GM12878 (cell line): ENCODE measurements at regions not wholly inside any gene's neighbourhood (a gene's known extent, or its start where the extent isn't known, plus 50 kb on each side); places are given as distances from the start of the nearest gene placed in this dataset.

Experiments
- ATAC-seq: fragments of 200-7000 bp; cut with Tn5 transposase; 3 replicates; pipeline ENCODE4 v1.9.1; 2020; ENCODE audit warnings: mild to moderate bottlenecking, moderate library complexity
- BruUV-seq: library from RNA; stranded (reverse); fragments of 400-500 nt; replicated peaks from 2 replicates; lab custom pipeline; 2021; lab: Mats Ljungman, UMichigan
- CTCF ChIA-PET: fragments of 300-600 bp; sonication (Branson Sonifier 250); formaldehyde crosslinking; extraction: SDS; loops from one replicate; lab custom pipeline; 2021; ENCODE audit warnings: inconsistent platforms; lab: Yijun Ruan, JAX
- POLR2A ChIA-PET: fragments of 350-600 bp; formaldehyde crosslinking; extraction: SDS; loops from one replicate; lab custom pipeline; 2021; ENCODE audit warnings: inconsistent platforms; lab: Charles Lee
- RAD21 ChIA-PET: fragments of 300-600 bp; sonication (Branson Sonifier 250); formaldehyde crosslinking; loops from one replicate; lab custom pipeline; 2023; ENCODE audit warnings: antibody characterized with exemption; ENCODE audit not compliant: unreplicated experiment; lab: Charles Lee
- SMC1A ChIA-PET: fragments of 300-600 bp; sonication (Branson Sonifier 250); formaldehyde crosslinking; loops from one replicate; lab custom pipeline; 2023; ENCODE audit not compliant: unreplicated experiment, uncharacterized antibody; lab: Charles Lee
- DNase-seq: peaks from one replicate; pipeline ENCODE4 v3.0.0-alpha.2; 2011; ENCODE audit warnings: low read depth, low spot score
- FAIRE-seq: peaks from 3 replicates; lab custom pipeline; 2011; peaks lifted over from hg19 to GRCh38; lab: Jason Lieb, UNC
- H2AFZ ChIP-seq: 2 replicates; pipeline ENCODE4 v1.6.0; 2011; ENCODE audit warnings: low read depth, low read length, control low read depth; ENCODE audit not compliant: control insufficient read depth
- H3K27ac ChIP-seq: 2 replicates; pipeline ENCODE4 v1.5.1; 2011; ENCODE audit warnings: control low read depth; ENCODE audit not compliant: control insufficient read depth, insufficient read depth
- H3K27me3 ChIP-seq, 2 experiments: replicated peaks in 1 of 2; 2 replicates each; pipeline versions ENCODE4 v1.6.0 to v1.6.1; 2011; ENCODE audit warnings: low read length in 1 of 2; ENCODE audit not compliant: control insufficient read depth in 2 of 2, insufficient read depth in 2 of 2
- H3K36me3 ChIP-seq, 2 experiments: 2 replicates each; pipeline ENCODE4 v1.5.1; 2011; ENCODE audit warnings: low read length in 1 of 2; ENCODE audit not compliant: control insufficient read depth in 2 of 2, insufficient read depth in 2 of 2
- H3K4me1 ChIP-seq: 2 replicates; pipeline ENCODE4 v1.6.1; 2011; ENCODE audit warnings: mild to moderate bottlenecking, low read length, moderate library complexity, mixed read lengths; ENCODE audit not compliant: control insufficient read depth, insufficient read depth
- H3K4me2 ChIP-seq: 2 replicates; pipeline ENCODE4 v1.6.0; 2011; ENCODE audit warnings: control low read depth; ENCODE audit not compliant: control insufficient read depth, insufficient read depth
- H3K4me3 ChIP-seq: fragments of 200-600 bp; sonication (generic); 2 replicates; pipeline ENCODE4 v1.5.1; 2016
- H3K79me2 ChIP-seq: 2 replicates; pipeline ENCODE4 v1.6.0; 2011; ENCODE audit warnings: low read length; ENCODE audit not compliant: control insufficient read depth, insufficient read depth
- H3K9ac ChIP-seq: 2 replicates; pipeline ENCODE4 v1.8.0; 2011; ENCODE audit warnings: low read length, control low read depth, mixed read lengths; ENCODE audit not compliant: control insufficient read depth, insufficient read depth
- H3K9me3 ChIP-seq: replicated peaks from 3 replicates; pipeline ENCODE4 v1.5.1; 2011; ENCODE audit warnings: mild to moderate bottlenecking, low read length; ENCODE audit not compliant: control insufficient read depth, insufficient read depth
- H4K20me1 ChIP-seq: 2 replicates; pipeline ENCODE4 v1.6.0; 2011; ENCODE audit not compliant: control insufficient read depth, insufficient read depth
- ASH2L ChIP-seq: fragments of 300-600, 200-600 bp; sonication (generic); IDR thresholded peaks from 2 replicates; pipeline ENCODE4 v1.6.1; 2017; ENCODE audit warnings: low read depth, mild to moderate bottlenecking, borderline replicate concordance
- BRCA1 ChIP-seq: IDR thresholded peaks from 2 replicates; pipeline ENCODE4 v1.6.1; 2011; ENCODE audit warnings: low read depth, low read length, improper control_type of control experiment
- CBX3 ChIP-seq: fragments of 200-600 bp; sonication (generic); IDR thresholded peaks from 2 replicates; pipeline ENCODE4 v1.6.1; 2016; ENCODE audit warnings: low read depth, borderline replicate concordance
- CBX5 ChIP-seq: sonication (generic); IDR thresholded peaks from 2 replicates; pipeline ENCODE4 v1.6.1; 2016; ENCODE audit warnings: low read depth, moderate library complexity, mild to moderate bottlenecking, inconsistent platforms
- CHD4 ChIP-seq: fragments of 200-600 bp; sonication (generic); IDR thresholded peaks from 2 replicates; pipeline ENCODE4 v1.6.1; 2016; ENCODE audit warnings: mild to moderate bottlenecking
- FOXK2 ChIP-seq: fragments of 450-650 bp; IDR thresholded peaks from 2 replicates; pipeline ENCODE4 v1.6.1; 2017; ENCODE audit warnings: mild to moderate bottlenecking, moderate library complexity
- FOXM1 ChIP-seq: IDR thresholded peaks from 2 replicates; pipeline ENCODE4 v1.6.1; 2012; ENCODE audit warnings: low read depth, mild to moderate bottlenecking, inconsistent platforms, low read length, moderate library complexity
- HDGF ChIP-seq: fragments of 450-650 bp; IDR thresholded peaks from 2 replicates; pipeline ENCODE4 v1.6.1; 2016; ENCODE audit warnings: antibody characterized with exemption
- IKZF2 ChIP-seq, 2 experiments: fragments of 450-650 bp; IDR thresholded peaks; 2 replicates each; pipeline ENCODE4 v1.6.1; 2017; ENCODE audit warnings: mild to moderate bottlenecking in 2 of 2, moderate library complexity in 2 of 2
- NFIC ChIP-seq: IDR thresholded peaks from 2 replicates; pipeline ENCODE4 v1.6.1; 2012; ENCODE audit warnings: low read depth, mild to moderate bottlenecking, inconsistent platforms, low read length, moderate library complexity
- NFXL1 ChIP-seq: fragments of 450-650 bp; IDR thresholded peaks from 2 replicates; pipeline ENCODE4 v1.6.1; 2017; ENCODE audit warnings: antibody characterized with exemption, mild to moderate bottlenecking, borderline replicate concordance
- POU2F2 ChIP-seq: IDR thresholded peaks from 3 replicates; pipeline ENCODE4 v1.6.1; 2011; ENCODE audit warnings: low read depth, mild to moderate bottlenecking, low read length, borderline replicate concordance
- RAD51 ChIP-seq: fragments of 450-650 bp; IDR thresholded peaks from 2 replicates; pipeline ENCODE4 v1.6.1; 2016; ENCODE audit warnings: moderate library complexity, mild to moderate bottlenecking, inconsistent platforms
- SIX5 ChIP-seq: IDR thresholded peaks from 2 replicates; pipeline ENCODE4 v1.6.1; 2011; ENCODE audit warnings: mild to moderate bottlenecking, low read depth, low read length, moderate library complexity; ENCODE audit not compliant: severe bottlenecking
- SPI1 ChIP-seq: IDR thresholded peaks from 2 replicates; pipeline ENCODE4 v1.6.1; 2011; ENCODE audit warnings: low read depth, mild to moderate bottlenecking, low read length, moderate library complexity, borderline replicate concordance; ENCODE audit not compliant: insufficient read depth
- STAT1 ChIP-seq: fragments of 450-650 bp; conservative IDR thresholded peaks from 2 replicates; pipeline ENCODE4 v1.6.1; 2014; ENCODE audit warnings: antibody characterized with exemption, mild to moderate bottlenecking
- TARDBP ChIP-seq: IDR thresholded peaks from 2 replicates; pipeline ENCODE4 v1.6.1; 2016; ENCODE audit warnings: borderline replicate concordance
- WGBS: methylation state at CpG from one replicate; pipeline ENCODE4 v1.1.6; 2016; ENCODE audit warnings: low lambda C conversion rate; ENCODE audit not compliant: insufficient replicate concordance, insufficient coverage; ENCODE audit errors: missing lambda C conversion rate; 5-methylcytosine and 5-hydroxymethylcytosine counted together
- in situ Hi-C: fragments of 300-500 bp; cut with MboI; formaldehyde crosslinking; loops from 9 replicates; pipeline ENCODE4 v1.14.3; 2018; ENCODE audit warnings: mixed read lengths
- intact Hi-C: fragments of 100-400 bp; cut with micrococcal nuclease; formaldehyde crosslinking; loops from one replicate; pipeline ENCODE4 v1.14.2; 2022; ENCODE audit not compliant: unreplicated experiment
- TF ChIP-seq, protein P1 (sequence below): fragments of 450-650 bp; IDR thresholded peaks from 2 replicates; pipeline ENCODE4 v1.6.1; 2014; ENCODE audit warnings: mild to moderate bottlenecking
- TF ChIP-seq, protein P2 (sequence below): IDR thresholded peaks from 2 replicates; pipeline ENCODE4 v1.6.1; 2012; ENCODE audit warnings: low read depth, low read length, improper control_type of control experiment

DNA sequence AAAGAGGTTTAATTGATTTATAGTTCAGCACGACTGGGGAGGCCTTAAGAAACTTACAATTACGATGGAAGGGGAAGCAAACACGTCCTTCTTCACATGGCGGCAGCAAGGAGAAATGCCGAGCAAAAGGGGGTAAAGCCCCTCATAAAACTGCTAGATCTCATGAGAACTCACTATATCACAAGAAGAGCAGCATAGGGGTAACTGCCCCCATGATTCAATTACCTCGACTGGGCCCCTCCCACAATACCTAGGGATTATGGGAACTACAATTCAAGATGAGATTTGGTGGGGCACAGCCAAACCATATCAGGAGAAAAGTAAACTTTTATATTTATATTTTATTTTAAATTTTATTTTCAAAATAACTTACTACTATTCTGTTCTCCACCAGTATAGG, 272.0 kb downstream of the MYCN start:
- H3K27me3 ChIP-seq = no peaks in the 10 kb centered on the region
- intact Hi-C loops = no loop called here
- ChIA-PET RAD21 (no interaction called here), SMC1A (no interaction called here), CTCF (no interaction called here), POLR2A (no interaction called here)
- in situ Hi-C loops = no loop called here
- H3K27ac ChIP-seq = no peak overlapping the region
- no peaks in the 10 kb centered on the region for H3K4me1 ChIP-seq
- TF ChIP-seq SIX5 = no peak
- no peak for TF ChIP-seq CBX3
- TF ChIP-seq CBX5 = no peak
- no peak for TF ChIP-seq POU2F2
- no peak for TF ChIP-seq TARDBP
- TF ChIP-seq FOXK2 = no peak
- no peak for TF ChIP-seq NFIC
- no peak for TF ChIP-seq RAD51
- TF ChIP-seq CHD4 = no peak
- TF ChIP-seq, protein P1, sequence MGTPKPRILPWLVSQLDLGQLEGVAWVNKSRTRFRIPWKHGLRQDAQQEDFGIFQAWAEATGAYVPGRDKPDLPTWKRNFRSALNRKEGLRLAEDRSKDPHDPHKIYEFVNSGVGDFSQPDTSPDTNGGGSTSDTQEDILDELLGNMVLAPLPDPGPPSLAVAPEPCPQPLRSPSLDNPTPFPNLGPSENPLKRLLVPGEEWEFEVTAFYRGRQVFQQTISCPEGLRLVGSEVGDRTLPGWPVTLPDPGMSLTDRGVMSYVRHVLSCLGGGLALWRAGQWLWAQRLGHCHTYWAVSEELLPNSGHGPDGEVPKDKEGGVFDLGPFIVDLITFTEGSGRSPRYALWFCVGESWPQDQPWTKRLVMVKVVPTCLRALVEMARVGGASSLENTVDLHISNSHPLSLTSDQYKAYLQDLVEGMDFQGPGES = no peak
- no peak for TF ChIP-seq FOXM1
- TF ChIP-seq HDGF = no peak
- TF ChIP-seq IKZF2 (IDR thresholded peaks at IDR 0.05) = no peak
- no peak for TF ChIP-seq ASH2L
- no peak for TF ChIP-seq NFXL1
- no peak for TF ChIP-seq SPI1
- TF ChIP-seq, protein P2, sequence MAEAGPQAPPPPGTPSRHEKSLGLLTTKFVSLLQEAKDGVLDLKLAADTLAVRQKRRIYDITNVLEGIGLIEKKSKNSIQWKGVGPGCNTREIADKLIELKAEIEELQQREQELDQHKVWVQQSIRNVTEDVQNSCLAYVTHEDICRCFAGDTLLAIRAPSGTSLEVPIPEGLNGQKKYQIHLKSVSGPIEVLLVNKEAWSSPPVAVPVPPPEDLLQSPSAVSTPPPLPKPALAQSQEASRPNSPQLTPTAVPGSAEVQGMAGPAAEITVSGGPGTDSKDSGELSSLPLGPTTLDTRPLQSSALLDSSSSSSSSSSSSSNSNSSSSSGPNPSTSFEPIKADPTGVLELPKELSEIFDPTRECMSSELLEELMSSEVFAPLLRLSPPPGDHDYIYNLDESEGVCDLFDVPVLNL = no peak
- TF ChIP-seq STAT1 = no peak
- TF ChIP-seq BRCA1 = no peak
- FAIRE-seq (no peak), ATAC-seq (no peak), DNase-seq (no peak)
- no TSS peak for BruUV-seq
- H2AFZ ChIP-seq = no peak overlapping the region
- no peak overlapping the region for H3K4me2 ChIP-seq
- no peaks in the 10 kb centered on the region for H4K20me1 ChIP-seq
- no peaks in the 10 kb centered on the region for H3K9me3 ChIP-seq
- H3K36me3 ChIP-seq = no peaks in the 10 kb centered on the region
- WGBS = 30% methylated on average over 6 of the region's 6 CpGs
- no peaks in the 10 kb centered on the region for H3K79me2 ChIP-seq
- no peak overlapping the region for H3K9ac ChIP-seq
- H3K4me3 ChIP-seq = no peak overlapping the region
